KMS-11 (cell line): ENCODE measurements at regions not wholly inside any gene's neighbourhood (a gene's known extent, or its start where the extent isn't known, plus 50 kb on each side); places are given as distances from the start of the nearest gene placed in this dataset.

Source experiments
- H2AFZ ChIP-seq: fragments of 200-600 bp; sonication (generic); 2 replicates; pipeline ENCODE4 v1.6.1; 2016; ENCODE audit warnings: antibody characterized with exemption, mixed run types, low read depth
- H3K27ac ChIP-seq: fragments of 200-600 bp; sonication (generic); 2 replicates; pipeline ENCODE4 v1.6.1; 2016; ENCODE audit warnings: mild to moderate bottlenecking, mixed run types
- H3K27me3 ChIP-seq: fragments of 200-600 bp; sonication (generic); 2 replicates; pipeline ENCODE4 v1.6.1; 2017; ENCODE audit warnings: mild to moderate bottlenecking, low read depth, mixed run types, moderate library complexity; ENCODE audit not compliant: insufficient read depth
- H3K36me3 ChIP-seq: fragments of 200-600 bp; sonication (generic); 2 replicates; pipeline ENCODE4 v1.6.1; 2017; ENCODE audit warnings: mild to moderate bottlenecking, mixed run types; ENCODE audit not compliant: insufficient read depth
- H3K4me1 ChIP-seq: fragments of 200-600 bp; sonication (generic); 2 replicates; pipeline ENCODE4 v1.6.1; 2016; ENCODE audit warnings: mild to moderate bottlenecking, low read depth, mixed run types; ENCODE audit not compliant: poor library complexity, severe bottlenecking
- H3K4me2 ChIP-seq: fragments of 200-600 bp; sonication (generic); 2 replicates; pipeline ENCODE4 v1.7.0; 2016; ENCODE audit warnings: mild to moderate bottlenecking, mixed run types
- H3K4me3 ChIP-seq: fragments of 200-600 bp; sonication (generic); IDR thresholded peaks from 2 replicates; pipeline ENCODE4 v1.6.1; 2017; ENCODE audit warnings: low read depth, low read length, mixed read lengths; ENCODE audit not compliant: insufficient read depth
- H3K79me2 ChIP-seq: fragments of 200-600 bp; sonication (generic); 2 replicates; pipeline ENCODE4 v1.6.1; 2016; ENCODE audit warnings: low read depth, mixed run types; ENCODE audit not compliant: insufficient read depth
- H3K9ac ChIP-seq: fragments of 200-600 bp; sonication (generic); 2 replicates; pipeline ENCODE4 v1.6.1; 2016; ENCODE audit warnings: mild to moderate bottlenecking, mixed run types
- H4K20me1 ChIP-seq: fragments of 200-600 bp; sonication (generic); 2 replicates; pipeline ENCODE4 v1.6.1; 2016; ENCODE audit warnings: mild to moderate bottlenecking, mixed run types; ENCODE audit not compliant: insufficient read depth
- CTCF ChIP-seq: fragments of 200-600 bp; sonication (generic); conservative IDR thresholded peaks from 2 replicates; pipeline ENCODE4 v1.6.1; 2017; ENCODE audit warnings: low read depth, mild to moderate bottlenecking, antibody characterized with exemption, low read length, moderate library complexity, mixed read lengths

- H4K20me1 ChIP-seq, result no peaks in the 10 kb centered on the region
- TF ChIP-seq CTCF, result no peak
- no peaks in the 10 kb centered on the region for H3K79me2 ChIP-seq
- H3K4me1 ChIP-seq, result peaks cover 4% of the 10 kb centered on the region
- no peak overlapping the region for H2AFZ ChIP-seq
- no peak overlapping the region for H3K4me2 ChIP-seq
- H3K9ac ChIP-seq, result no peak overlapping the region
- no peaks in the 10 kb centered on the region for H3K27me3 ChIP-seq
- no peak overlapping the region for H3K27ac ChIP-seq
- no peak overlapping the region for H3K4me3 ChIP-seq
- no peaks in the 10 kb centered on the region for H3K36me3 ChIP-seq
These were observed 96.4 kb downstream of the CDCA7 start for GRCh38 chr2:173451118-173451517.

DNA sequence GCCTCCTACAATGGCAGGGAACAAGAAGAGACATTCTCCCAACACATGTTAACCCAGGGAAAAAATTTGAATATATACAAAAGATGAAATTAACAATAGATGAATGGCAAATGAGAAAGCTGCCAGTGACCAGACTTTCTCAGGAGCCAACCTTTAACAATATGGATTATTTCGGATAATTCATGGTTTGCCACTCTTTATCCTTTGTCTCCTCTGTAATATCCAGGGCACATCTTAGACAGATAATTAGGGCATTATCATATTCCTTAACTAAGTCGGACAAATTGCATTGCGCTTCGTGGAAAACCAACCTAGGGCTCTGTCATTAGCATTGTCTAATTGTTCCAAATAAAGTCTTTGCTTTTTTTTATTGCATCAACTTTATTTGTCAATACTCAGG lies 97.3 kb downstream of the CDCA7 start:
- Histone ChIP-seq H3K4me3 (no peak overlapping the region), H3K9ac (no peak overlapping the region), H3K4me2 (no peak overlapping the region), H4K20me1 (no peaks in the 10 kb centered on the region), H3K27ac (no peak overlapping the region), H3K36me3 (no peaks in the 10 kb centered on the region), H3K79me2 (no peaks in the 10 kb centered on the region), H2AFZ (no peak overlapping the region), H3K27me3 (no peaks in the 10 kb centered on the region), H3K4me1 (peaks cover 4% of the 10 kb centered on the region)
- no peak for TF ChIP-seq CTCF

DNA sequence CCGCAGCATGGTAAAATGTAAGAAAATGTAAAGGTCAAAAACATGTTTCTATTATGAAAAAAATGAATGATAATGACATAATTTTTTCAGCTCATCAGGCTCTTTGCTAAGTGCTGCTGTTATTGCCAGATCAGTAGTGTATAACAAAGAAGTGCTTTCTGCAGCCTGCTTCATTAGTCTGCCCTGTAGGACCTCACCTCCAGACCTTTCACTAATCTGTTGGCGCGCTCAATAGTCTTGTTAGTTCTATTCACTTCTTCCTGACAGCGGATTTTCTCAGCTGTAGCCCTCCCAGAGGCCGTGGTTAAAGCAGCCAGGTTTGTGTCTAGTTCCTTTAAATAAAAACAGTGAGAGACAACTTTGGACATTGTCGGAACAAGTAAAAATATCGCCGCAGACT lies 97.7 kb downstream of the CDCA7 start:
- H3K27ac ChIP-seq, result no peak overlapping the region
- H3K79me2 ChIP-seq, result no peaks in the 10 kb centered on the region
- no peak for TF ChIP-seq CTCF
- H3K36me3 ChIP-seq, result no peaks in the 10 kb centered on the region
- peaks cover 4% of the 10 kb centered on the region for H3K4me1 ChIP-seq
- no peak overlapping the region for H3K4me3 ChIP-seq
- H3K9ac ChIP-seq, result no peak overlapping the region
- H3K27me3 ChIP-seq, result no peaks in the 10 kb centered on the region
- no peak overlapping the region for H3K4me2 ChIP-seq
- H4K20me1 ChIP-seq, result no peaks in the 10 kb centered on the region
- no peak overlapping the region for H2AFZ ChIP-seq

DNA sequence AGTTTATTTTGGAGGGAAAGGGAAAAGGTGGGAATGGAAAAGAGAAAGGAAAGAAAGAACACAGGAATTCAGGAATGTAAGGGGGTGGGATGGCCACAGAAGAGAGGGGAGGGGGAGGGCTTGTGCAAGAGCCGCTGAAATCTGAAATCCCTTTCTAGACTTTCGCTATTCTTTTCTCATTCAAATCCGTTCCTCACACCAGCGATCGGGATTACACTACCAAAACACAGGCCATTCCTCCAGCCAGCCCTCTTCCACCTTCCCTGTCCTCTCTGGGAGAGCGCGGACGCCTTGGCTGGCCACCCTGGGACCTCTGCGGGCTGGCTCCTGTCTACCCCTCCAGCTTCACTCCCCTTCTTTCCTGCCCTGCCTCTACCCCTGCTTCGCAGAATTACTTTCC lies 102.3 kb downstream of the CDCA7 start:
- no peaks in the 10 kb centered on the region for H4K20me1 ChIP-seq
- H3K9ac ChIP-seq, result no peak overlapping the region
- H3K79me2 ChIP-seq, result no peaks in the 10 kb centered on the region
- H3K27ac ChIP-seq, result no peak overlapping the region
- no peak for TF ChIP-seq CTCF
- H3K36me3 ChIP-seq, result no peaks in the 10 kb centered on the region
- no peaks in the 10 kb centered on the region for H3K4me1 ChIP-seq
- no peak overlapping the region for H2AFZ ChIP-seq
- H3K4me3 ChIP-seq, result no peak overlapping the region
- H3K4me2 ChIP-seq, result no peak overlapping the region
- H3K27me3 ChIP-seq, result no peaks in the 10 kb centered on the region

- Histone ChIP-seq H3K4me3 (no peak overlapping the region), H3K27ac (no peak overlapping the region), H3K4me2 (no peak overlapping the region), H3K4me1 (no peaks in the 10 kb centered on the region), H3K27me3 (no peaks in the 10 kb centered on the region), H3K36me3 (no peaks in the 10 kb centered on the region), H3K79me2 (no peaks in the 10 kb centered on the region), H2AFZ (no peak overlapping the region), H4K20me1 (no peaks in the 10 kb centered on the region), H3K9ac (no peak overlapping the region)
- no peak for TF ChIP-seq CTCF
These were observed 102.7 kb downstream of the CDCA7 start for GRCh38 chr2:173457366-173457765.
